Raji (cell line): ENCODE measurements at regions not wholly inside any gene's neighbourhood (a gene's known extent, or its start where the extent isn't known, plus 50 kb on each side); places are given as distances from the start of the nearest gene placed in this dataset.

Experiments used
- POLR2A ChIP-seq: IDR thresholded peaks from 2 replicates; pipeline ENCODE4 v1.6.1; 2011; ENCODE audit warnings: low read depth, low read length, control low read depth; ENCODE audit not compliant: insufficient read depth

DNA sequence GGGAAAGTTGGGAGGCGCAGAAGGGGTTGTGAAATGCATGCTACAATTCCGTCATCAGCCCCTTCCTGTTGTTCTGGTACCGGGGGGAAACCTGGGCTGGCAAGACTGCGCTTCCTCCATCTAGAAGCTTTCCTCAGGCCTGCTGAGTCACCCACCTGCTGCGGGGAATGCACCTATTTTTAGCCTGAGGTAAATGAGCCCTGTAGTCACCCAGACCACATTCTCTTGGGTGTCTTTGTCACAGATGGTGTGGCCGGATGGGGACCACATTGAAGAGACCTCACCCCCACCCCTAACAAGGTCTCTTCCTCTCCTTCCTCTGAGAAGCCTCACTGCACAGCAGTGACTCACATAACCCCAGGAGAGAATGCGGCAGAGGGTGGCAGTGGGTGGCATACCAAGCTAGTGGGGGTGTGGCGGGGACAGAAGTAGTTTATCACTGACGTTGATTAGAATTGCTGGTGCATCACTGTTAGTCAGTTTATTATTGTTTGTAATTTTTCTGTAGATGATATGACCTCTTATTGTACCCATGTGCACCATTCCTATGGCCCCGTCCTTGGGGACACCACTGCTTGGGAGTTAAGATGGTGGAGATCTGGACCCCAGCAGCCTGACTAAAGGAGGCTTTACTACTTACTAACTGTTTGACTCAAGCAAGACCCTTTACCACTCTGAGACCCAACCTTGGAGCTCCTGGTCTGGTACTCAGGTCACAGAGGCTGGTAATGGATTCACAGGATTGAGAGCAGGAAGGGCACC lies 83.0 kb upstream of the DUSP5 start:
- no peak for TF ChIP-seq POLR2A

DNA sequence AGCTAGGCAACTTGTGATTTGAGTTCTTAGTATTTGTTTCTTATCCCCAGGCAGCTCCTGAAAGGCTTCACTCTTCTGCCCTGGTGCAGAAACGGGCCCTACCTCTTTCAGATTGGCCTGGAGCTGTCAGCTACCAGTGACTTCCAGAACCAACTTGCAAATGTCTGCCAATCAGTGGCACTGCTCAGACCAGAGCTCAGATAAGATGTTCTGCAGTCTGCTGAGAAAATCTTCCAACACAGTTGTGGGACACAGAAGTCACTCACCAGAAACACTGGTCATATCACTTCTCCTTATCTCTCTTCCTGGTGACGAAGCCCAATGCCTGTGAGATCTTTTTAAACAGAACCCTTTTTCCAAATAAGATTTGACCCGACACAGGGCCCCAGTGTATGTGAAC lies 81.9 kb upstream of the DUSP5 start:
- no peak for TF ChIP-seq POLR2A

DNA sequence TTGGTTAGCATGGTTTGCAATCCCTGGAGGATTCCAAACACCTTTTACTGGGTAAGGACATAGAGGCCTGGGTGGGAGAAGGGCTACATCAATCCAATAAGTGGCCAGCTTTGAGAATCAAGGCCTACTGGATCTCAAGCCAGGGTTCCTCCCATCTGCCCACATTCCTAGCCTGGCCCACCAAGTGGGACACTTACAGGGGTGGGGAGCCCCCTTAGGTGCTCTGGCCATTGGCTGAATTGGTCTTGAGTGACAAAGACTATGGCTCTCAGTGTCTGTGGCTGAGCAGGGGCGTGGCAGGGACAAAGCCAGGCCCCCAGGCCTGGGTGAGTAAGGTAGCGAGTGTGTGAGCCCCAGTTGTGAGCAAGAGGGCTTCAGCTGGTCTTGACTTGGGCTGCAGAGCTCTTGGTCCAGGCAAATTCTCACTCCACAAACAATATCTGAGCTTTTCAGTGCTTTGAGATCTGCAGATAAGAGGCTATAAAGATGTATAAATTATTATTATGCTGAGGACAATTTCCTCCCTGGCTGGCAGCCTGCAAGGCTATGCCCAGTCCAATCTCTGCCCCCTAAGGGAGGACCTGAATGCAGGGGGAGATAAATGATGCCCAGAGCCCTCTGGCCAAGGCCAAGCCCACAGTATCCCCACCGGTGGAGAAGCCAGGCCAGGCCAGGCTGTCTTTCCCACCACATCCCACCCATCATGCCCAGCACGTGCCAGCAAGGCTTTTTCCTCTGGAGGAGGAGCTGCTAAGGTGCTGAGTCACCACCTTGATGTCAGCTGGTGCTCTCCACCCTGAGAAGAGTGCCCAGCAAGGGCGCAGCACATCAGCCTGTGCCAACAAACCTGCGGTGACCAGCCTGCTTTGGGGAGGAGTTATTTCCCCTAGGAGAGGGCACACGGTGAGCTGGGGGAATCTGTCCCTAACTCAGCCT lies 80.7 kb upstream of the DUSP5 start:
- TF ChIP-seq POLR2A = no peak

DNA sequence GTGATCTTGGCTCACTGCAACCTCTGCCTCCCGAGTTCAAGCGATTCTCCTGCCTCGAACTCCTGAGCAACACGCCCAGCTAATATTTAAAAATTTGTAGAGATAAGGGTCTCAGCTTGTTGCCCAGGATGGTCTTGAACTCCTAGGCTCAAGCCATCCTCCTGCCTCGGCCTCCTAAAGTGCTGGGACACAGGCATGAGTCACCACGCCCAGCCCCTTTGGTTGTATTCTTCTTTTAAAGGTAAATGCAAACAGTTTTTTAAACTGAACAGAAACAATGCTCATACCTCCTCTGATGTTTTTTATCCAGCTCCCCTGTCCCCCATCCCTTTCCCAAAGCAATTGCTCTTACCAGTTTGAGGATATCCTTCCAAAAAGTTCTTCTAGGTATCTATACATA lies 79.5 kb upstream of the DUSP5 start:
- no peak for TF ChIP-seq POLR2A

DNA sequence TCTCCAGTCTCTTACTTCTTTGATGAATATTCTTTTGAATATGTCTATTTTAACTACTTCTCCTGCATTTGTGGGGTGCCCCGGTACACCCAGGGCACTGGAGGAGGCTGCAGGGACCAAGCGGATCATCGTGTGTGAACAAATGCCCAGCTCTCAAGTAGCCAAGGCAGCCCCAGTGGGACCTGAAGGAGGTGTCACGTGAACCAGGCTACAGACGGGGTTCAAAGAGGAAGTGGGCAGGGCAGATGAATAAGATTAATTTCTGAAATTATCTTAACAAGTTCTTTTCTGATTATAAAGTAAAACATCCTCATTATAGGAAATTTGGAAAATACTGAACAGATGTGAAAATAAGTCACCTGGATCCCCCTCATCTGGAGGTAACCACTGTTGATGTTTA lies 78.4 kb upstream of the DUSP5 start:
- TF ChIP-seq POLR2A = no peak

DNA sequence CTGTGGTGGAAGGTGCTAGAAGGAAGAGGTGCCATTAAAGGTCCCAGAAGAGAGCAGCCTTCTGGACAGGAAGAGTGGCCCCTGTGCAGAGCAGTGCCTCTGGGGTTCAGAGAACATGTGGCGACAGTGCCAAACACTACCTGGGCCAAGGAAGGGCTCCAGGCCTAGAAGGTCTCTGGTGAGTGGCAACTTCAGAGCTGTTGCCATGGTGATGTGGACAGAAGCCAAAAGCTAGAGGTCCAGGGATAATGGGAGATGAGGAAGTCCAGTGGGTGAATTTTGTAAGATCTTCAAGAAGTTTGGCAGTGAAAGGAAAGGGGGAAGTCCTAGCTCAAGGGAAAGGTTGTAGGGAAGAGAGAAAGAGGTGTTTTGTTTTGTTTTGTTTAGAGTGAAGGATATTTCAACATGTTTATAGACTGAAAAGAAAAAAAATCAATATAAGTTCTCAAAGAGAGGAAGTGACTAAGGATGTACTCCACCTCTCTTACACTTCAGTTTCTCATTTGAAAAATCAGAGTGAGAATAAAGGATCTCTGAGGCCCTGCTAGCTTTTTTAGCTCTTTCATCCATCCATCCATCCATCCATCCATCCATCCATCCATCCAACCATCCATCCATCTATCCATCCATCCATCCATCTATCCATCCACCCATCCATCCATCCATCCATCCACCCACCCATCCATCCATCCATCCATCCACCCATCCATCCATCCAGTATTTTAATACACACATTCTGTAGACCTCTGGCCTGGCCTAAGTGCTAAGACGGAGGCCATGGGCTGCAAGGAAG lies 77.1 kb upstream of the DUSP5 start:
- no peak for TF ChIP-seq POLR2A

DNA sequence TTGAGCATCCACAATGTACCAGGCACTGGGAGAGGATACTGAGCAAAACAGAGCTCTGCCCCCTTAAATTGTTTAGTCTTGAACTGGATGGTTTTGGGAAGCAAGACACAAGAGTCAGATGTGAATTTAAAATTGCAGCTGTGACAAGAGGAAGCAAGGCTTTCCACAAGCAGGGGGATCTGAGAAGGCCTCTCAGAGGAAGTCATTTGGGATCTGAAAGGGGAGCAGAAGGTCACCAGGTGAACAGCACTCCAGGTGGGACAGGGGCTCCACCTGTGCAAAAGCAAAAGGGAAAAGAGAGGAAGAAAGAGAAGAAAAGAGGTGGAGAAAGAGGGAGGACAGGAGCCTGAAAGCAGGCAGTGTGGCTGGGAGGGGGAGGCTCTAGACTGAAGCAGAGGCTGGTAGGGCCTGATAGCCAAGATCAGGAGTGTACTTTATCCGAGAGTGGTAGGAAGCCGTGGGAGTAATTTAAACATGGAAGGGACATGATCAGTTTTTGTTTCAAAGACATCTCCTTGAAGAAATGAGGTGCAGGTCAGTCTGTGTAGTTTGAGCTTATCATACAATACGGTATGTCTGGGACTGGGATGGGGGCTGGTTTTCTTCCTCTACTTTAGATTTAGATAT lies 76.1 kb upstream of the DUSP5 start:
- TF ChIP-seq POLR2A = no peak

DNA sequence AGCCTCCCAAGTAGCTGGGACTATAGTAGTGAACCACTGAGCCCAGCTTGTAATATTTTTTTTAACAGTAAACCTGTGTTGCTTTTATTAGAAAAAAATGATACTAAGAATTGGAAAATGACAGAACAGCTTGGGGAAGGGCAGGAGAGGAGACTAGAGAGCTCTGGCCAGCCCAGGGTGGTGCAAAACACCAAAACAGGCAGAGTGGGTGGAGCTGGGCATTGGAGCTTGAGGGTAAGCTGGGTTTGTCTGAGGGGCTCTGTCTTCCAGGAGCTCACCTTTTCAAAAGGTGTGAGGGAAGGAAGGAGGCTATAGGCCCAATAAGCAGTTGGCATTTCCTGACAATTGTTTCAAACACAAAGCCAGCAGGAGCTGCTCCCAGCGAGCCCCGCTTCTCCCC lies 75.2 kb upstream of the DUSP5 start:
- TF ChIP-seq POLR2A = no peak

DNA sequence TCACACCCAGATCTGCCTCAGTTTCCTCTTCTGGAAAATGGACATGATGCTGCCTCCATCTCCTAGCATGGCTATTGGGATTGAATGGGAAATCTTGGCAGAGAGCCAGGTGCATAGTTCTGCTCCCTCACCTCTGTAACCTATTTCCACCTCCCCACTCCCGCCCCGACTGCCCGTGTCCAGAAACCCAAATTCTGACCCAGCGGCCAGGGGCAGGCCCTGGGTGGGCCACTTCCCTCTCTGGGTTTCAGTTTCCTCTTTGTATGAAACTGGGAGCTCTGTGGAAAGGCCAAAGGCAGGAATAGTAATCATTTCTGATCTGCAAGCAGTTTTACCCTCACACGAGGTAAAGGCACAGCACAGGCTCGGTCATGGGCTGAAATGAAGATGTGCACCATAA lies 74.1 kb upstream of the DUSP5 start:
- no peak for TF ChIP-seq POLR2A

DNA sequence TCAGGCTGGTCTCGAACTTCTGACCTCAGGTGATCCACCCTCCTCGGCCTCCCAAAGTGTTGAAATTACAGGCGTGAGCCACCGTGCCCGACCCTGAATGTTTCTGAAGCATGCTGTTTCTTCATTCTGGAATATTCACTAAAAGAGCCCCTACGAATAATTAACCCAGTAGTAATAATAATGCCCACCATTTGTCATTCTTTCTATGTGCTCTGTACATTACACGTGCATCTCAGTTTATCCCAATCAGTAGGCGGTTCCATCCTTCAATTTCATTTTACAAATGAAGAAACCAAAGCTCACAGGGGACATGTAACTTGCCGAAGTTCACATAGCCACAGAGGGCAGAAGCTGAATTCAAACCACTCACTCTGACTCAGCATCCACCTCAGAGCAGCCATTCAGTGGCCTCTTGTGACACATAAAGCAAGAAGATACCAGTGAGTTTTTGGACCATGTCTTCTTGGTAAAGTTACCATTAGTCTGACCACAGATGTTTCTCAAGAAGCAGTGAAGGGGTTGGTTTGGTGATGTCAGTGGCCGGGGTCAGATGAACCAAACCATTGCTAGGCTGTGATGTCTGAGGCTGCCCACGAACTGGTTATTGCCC lies 71.9 kb upstream of the DUSP5 start:
- no peak for TF ChIP-seq POLR2A

DNA sequence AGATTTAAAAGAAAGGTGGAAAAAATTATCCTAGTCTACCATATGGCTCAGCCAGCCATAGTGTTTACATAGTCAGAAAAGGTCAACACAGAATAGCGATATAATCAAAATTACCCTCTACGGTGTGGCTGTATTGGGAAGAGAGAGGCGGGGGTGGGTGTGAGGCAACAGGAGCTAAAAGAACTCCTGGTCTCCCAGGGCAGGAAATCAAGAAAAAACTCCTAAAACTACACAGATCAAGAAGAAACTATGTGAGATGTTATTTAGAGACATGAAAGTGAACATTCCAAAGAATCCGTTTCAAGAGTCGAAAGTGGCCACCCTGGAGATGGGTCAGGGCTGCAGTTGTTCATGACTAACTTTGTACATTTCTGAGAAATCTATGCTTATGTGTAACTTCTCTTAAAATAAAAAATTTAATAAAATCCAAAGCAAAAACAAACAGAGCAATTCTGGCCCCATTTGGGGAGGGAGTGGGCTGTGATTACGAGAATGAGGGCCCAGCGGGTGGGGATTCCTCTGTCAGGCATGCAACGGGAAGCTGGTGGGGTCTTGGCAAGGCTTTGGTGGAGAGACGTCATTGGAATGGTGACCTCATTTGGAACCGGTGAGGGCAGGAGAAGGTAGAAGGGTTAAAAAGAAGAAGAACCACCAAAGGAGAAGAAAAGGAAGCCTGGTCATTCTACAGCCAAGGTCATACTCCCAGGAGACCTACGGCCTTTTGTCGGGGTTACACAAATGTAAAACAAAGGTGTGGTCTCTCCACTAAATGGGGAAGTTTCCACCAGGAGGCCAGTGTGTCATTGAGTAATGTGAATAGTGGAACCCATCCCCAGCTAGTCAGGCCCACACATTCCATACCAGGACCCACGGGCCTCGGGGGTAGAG lies 71.2 kb upstream of the DUSP5 start:
- TF ChIP-seq POLR2A = no peak

DNA sequence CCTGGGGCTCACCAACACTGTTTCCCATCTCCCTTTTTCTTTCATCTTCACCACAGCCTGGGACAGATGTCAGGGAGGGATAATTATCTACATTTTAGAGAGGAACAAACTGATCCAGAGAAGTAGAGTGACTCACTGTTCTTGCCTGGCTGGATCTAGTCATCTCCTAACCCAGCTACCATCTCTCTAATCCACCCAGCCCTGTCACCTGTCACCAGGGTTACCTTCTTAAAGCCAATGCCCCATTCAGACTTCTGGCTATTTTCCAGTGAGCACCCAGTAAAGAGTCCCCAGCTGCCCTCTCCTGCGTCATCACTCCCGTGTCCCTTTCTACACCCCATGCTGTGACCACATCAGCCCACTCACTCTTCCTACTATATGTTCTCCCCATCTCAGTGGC lies 68.4 kb upstream of the DUSP5 start:
- TF ChIP-seq POLR2A = no peak
